ENCODE measurements at regions not wholly inside any gene's neighbourhood (a gene's known extent, or its start where the extent isn't known, plus 50 kb on each side); places are given as distances from the start of the nearest gene placed in this dataset.

DNA sequence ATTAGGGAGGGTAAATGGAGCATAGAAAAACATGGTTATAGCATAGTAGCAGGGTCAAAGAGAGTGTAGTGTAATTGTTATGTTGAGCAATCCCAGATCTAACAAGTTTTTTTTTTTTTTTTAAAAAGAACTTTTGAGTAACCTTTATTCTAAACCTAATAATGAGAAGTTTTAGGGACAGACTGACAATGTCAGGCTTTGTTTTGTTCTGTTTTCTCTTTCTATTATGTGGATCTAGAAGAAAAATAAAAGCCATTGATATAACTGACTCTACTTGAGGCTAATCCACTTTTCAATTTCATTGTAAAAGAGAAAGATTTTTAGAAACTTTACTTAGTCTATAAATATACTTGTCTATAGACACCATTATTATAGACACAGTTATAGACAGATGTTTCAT lies 200.0 kb downstream of the FAM170A start:
- TF ChIP-seq, protein P1, sequence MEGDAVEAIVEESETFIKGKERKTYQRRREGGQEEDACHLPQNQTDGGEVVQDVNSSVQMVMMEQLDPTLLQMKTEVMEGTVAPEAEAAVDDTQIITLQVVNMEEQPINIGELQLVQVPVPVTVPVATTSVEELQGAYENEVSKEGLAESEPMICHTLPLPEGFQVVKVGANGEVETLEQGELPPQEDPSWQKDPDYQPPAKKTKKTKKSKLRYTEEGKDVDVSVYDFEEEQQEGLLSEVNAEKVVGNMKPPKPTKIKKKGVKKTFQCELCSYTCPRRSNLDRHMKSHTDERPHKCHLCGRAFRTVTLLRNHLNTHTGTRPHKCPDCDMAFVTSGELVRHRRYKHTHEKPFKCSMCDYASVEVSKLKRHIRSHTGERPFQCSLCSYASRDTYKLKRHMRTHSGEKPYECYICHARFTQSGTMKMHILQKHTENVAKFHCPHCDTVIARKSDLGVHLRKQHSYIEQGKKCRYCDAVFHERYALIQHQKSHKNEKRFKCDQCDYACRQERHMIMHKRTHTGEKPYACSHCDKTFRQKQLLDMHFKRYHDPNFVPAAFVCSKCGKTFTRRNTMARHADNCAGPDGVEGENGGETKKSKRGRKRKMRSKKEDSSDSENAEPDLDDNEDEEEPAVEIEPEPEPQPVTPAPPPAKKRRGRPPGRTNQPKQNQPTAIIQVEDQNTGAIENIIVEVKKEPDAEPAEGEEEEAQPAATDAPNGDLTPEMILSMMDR (IDR thresholded peaks at IDR 0.05) = no peak
- TF ChIP-seq POLR2A (IDR thresholded peaks at IDR 0.05) = no peak
